ENCODE measurements at regions not wholly inside any gene's neighbourhood (a gene's known extent, or its start where the extent isn't known, plus 50 kb on each side); places are given as distances from the start of the nearest gene placed in this dataset.

DNA sequence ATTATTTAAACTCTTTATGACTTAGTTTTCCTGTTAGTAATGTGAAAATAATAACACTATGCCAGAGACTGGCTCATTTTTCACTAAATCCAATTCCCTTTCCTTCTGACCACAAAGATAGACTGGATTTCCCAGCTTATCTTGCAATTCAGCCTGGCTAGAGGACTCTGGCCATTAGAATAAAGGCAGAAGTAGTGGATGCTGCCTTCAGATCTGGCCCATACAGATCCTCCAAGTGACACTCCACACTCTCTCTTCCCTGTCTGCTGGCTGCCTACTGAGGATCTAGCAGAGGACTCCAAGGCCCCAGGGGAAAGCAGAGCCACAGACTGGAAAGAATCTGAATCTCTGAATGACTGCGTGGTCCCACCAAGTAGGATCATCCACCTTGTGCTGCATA, 188.8 kb upstream of the LMNTD1 start:
- BruUV-seq (replicated peaks) = no TSS peak
- Mint-ChIP-seq H3K4me1 (ENCODE audit: low read depth, unreplicated experiment) (peaks cover 6% of the 10 kb centered on the region), H3K9me3 (ENCODE audit: unreplicated experiment) (peaks cover 14% of the 10 kb centered on the region), H3K27me3 (ENCODE audit: insufficient read depth, unreplicated experiment) (no peaks in the 10 kb centered on the region), H3K4me3 (ENCODE audit: unreplicated experiment) (no peak overlapping the region), H3K36me3 (ENCODE audit: insufficient read depth, unreplicated experiment) (no peaks in the 10 kb centered on the region), H3K27ac (ENCODE audit: unreplicated experiment) (no peak overlapping the region)
- Histone ChIP-seq H3K9me3 (no peaks in the 10 kb centered on the region), H3K27me3 (replicated peaks; ENCODE audit: control insufficient read depth, insufficient read depth, low read length) (no peaks in the 10 kb centered on the region), H3K4me1 (no peaks in the 10 kb centered on the region), H3K36me3 (ENCODE audit: control insufficient read depth, insufficient read depth, low read length) (no peaks in the 10 kb centered on the region), H3K4me3 (ENCODE audit: low read depth, low read length) (no peak overlapping the region)
- ChIA-PET CTCF (no interaction called here), POLR2A (no interaction called here)
- intact Hi-C loops (cut with micrococcal nuclease; ENCODE audit: unreplicated experiment) = no loop called here
- no peak for DNase-seq
- TF ChIP-seq CTCF (IDR thresholded peaks at IDR 0.05; ENCODE audit: insufficient read depth in 1 of 2, low read depth in 1 of 2, low read length in 1 of 2, severe bottlenecking in 1 of 2, unreplicated experiment in 1 of 2) = no peak

- Mint-ChIP-seq H3K9me3 (ENCODE audit: unreplicated experiment) (no peaks in the 10 kb centered on the region), H3K36me3 (ENCODE audit: insufficient read depth, unreplicated experiment) (no peaks in the 10 kb centered on the region), H3K27ac (ENCODE audit: unreplicated experiment) (no peak overlapping the region), H3K4me1 (ENCODE audit: low read depth, unreplicated experiment) (peaks cover 11% of the 10 kb centered on the region), H3K27me3 (ENCODE audit: insufficient read depth, unreplicated experiment) (no peaks in the 10 kb centered on the region), H3K4me3 (ENCODE audit: unreplicated experiment) (no peak overlapping the region)
- no peak for TF ChIP-seq CTCF (IDR thresholded peaks at IDR 0.05; ENCODE audit: insufficient read depth in 1 of 2, low read depth in 1 of 2, low read length in 1 of 2, severe bottlenecking in 1 of 2, unreplicated experiment in 1 of 2)
- H3K4me3 ChIP-seq (ENCODE audit: low read depth, low read length) = no peak overlapping the region
- ChIA-PET CTCF (no interaction called here), POLR2A (interaction anchor here (0.5 kb wide), 1 partner anchor 185 kb away, joined by 3 read pairs; no protein-coding TSS in a partner anchor)
- no TSS peak for BruUV-seq (replicated peaks)
- no peaks in the 10 kb centered on the region for H3K9me3 ChIP-seq
- H3K4me1 ChIP-seq = no peaks in the 10 kb centered on the region
- no peak for DNase-seq
- intact Hi-C loops (cut with micrococcal nuclease; ENCODE audit: unreplicated experiment) = no loop called here
- H3K36me3 ChIP-seq (ENCODE audit: control insufficient read depth, insufficient read depth, low read length) = no peaks in the 10 kb centered on the region
- no peaks in the 10 kb centered on the region for H3K27me3 ChIP-seq (replicated peaks; ENCODE audit: control insufficient read depth, insufficient read depth, low read length)
Measured at GRCh38 chr12:25743679-25744215, 190.7 kb upstream of the LMNTD1 start.

DNA sequence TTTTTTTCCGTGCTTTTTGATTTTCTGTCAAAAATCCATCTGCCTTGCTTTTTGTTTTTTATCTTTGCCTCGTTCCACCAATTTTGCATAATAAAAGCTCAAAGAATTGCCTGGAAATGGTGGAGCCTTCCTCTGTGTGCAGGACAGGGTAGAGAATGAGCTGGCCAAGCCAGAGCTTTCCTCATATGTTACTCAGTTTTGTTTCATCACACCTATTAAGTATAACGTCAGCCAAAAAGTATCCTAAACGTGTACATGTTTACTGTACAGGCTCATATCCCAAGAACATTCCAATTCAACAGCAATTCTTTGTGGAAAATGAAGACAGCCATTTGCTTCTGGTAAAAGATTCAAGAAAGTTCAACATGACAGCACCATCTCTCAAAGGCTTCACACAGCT, 191.2 kb upstream of the LMNTD1 start:
- CTCF ChIA-PET = no interaction called here
- Histone ChIP-seq H3K27me3 (replicated peaks; ENCODE audit: control insufficient read depth, insufficient read depth, low read length) (no peaks in the 10 kb centered on the region), H3K36me3 (ENCODE audit: control insufficient read depth, insufficient read depth, low read length) (no peaks in the 10 kb centered on the region), H3K4me1 (no peaks in the 10 kb centered on the region), H3K4me3 (ENCODE audit: low read depth, low read length) (no peak overlapping the region), H3K9me3 (no peaks in the 10 kb centered on the region)
- H3K4me3 Mint-ChIP-seq (ENCODE audit: unreplicated experiment) = no peak overlapping the region
- POLR2A ChIA-PET = interaction anchor here (0.5 to 0.8 kb wide), 3 partner anchors 184 to 1089 kb away, joined by 3 to 4 read pairs (median 3); partner anchors contain the start of genes DNAI7 and ITPR2
- no peak for DNase-seq
- H3K27me3 Mint-ChIP-seq (ENCODE audit: insufficient read depth, unreplicated experiment) = no peaks in the 10 kb centered on the region
- no peak overlapping the region for H3K27ac Mint-ChIP-seq (ENCODE audit: unreplicated experiment)
- peaks cover 14% of the 10 kb centered on the region for H3K4me1 Mint-ChIP-seq (ENCODE audit: low read depth, unreplicated experiment)
- TF ChIP-seq CTCF (IDR thresholded peaks at IDR 0.05; ENCODE audit: insufficient read depth in 1 of 2, low read depth in 1 of 2, low read length in 1 of 2, severe bottlenecking in 1 of 2, unreplicated experiment in 1 of 2) = no peak
- intact Hi-C loops (cut with micrococcal nuclease; ENCODE audit: unreplicated experiment) = no loop called here
- H3K36me3 Mint-ChIP-seq (ENCODE audit: insufficient read depth, unreplicated experiment) = no peaks in the 10 kb centered on the region
- BruUV-seq (replicated peaks) = no TSS peak
- H3K9me3 Mint-ChIP-seq (ENCODE audit: unreplicated experiment) = no peaks in the 10 kb centered on the region
